Ecto neural progenitor cell (in vitro differentiated cells): ENCODE measurements at regions not wholly inside any gene's neighbourhood (a gene's known extent, or its start where the extent isn't known, plus 50 kb on each side); places are given as distances from the start of the nearest gene placed in this dataset.
"Not testable (repeated sequence)": the region's sequence is repeated elsewhere in the genome, so short reads cannot be mapped to it uniquely, and the experiment has no call there.

ENCODE experiments used
- DNase-seq: peaks from one replicate; pipeline ENCODE4 v3.0.0-alpha.2; 2018; ENCODE audit warnings: low spot score

- DNase-seq, result no peak
These were observed 70.9 kb upstream of the N4BP1 start for GRCh38 chr16:48680881-48681280.

- no peak for DNase-seq
These were observed 66.9 kb upstream of the N4BP1 start for GRCh38 chr16:48676836-48677235.

GRCh38 chr16:48668184-48668583 is 58.2 kb upstream of the N4BP1 start:
- not testable (repeated sequence) for DNase-seq

- no peak for DNase-seq
These were observed 50.0 kb upstream of the N4BP1 start for GRCh38 chr16:48659940-48660339.
